GM12878 (cell line): ENCODE measurements at regions not wholly inside any gene's neighbourhood (a gene's known extent, or its start where the extent isn't known, plus 50 kb on each side); places are given as distances from the start of the nearest gene placed in this dataset.

ENCODE experiments used
- ATAC-seq: fragments of 200-7000 bp; cut with Tn5 transposase; 3 replicates; pipeline ENCODE4 v1.9.1; 2020; ENCODE audit warnings: mild to moderate bottlenecking, moderate library complexity
- BruUV-seq: library from RNA; stranded (reverse); fragments of 400-500 nt; replicated peaks from 2 replicates; lab custom pipeline; 2021; lab: Mats Ljungman, UMichigan
- CTCF ChIA-PET: fragments of 300-600 bp; sonication (Branson Sonifier 250); formaldehyde crosslinking; extraction: SDS; loops from one replicate; lab custom pipeline; 2021; ENCODE audit warnings: inconsistent platforms; lab: Yijun Ruan, JAX
- POLR2A ChIA-PET: fragments of 350-600 bp; formaldehyde crosslinking; extraction: SDS; loops from one replicate; lab custom pipeline; 2021; ENCODE audit warnings: inconsistent platforms; lab: Charles Lee
- RAD21 ChIA-PET: fragments of 300-600 bp; sonication (Branson Sonifier 250); formaldehyde crosslinking; loops from one replicate; lab custom pipeline; 2023; ENCODE audit warnings: antibody characterized with exemption; ENCODE audit not compliant: unreplicated experiment; lab: Charles Lee
- SMC1A ChIA-PET: fragments of 300-600 bp; sonication (Branson Sonifier 250); formaldehyde crosslinking; loops from one replicate; lab custom pipeline; 2023; ENCODE audit not compliant: unreplicated experiment, uncharacterized antibody; lab: Charles Lee
- DNase-seq: peaks from one replicate; pipeline ENCODE4 v3.0.0-alpha.2; 2011; ENCODE audit warnings: low read depth, low spot score
- FAIRE-seq: peaks from 3 replicates; lab custom pipeline; 2011; peaks lifted over from hg19 to GRCh38; lab: Jason Lieb, UNC
- H2AFZ ChIP-seq: 2 replicates; pipeline ENCODE4 v1.6.0; 2011; ENCODE audit warnings: low read depth, low read length, control low read depth; ENCODE audit not compliant: control insufficient read depth
- H3K27ac ChIP-seq: 2 replicates; pipeline ENCODE4 v1.5.1; 2011; ENCODE audit warnings: control low read depth; ENCODE audit not compliant: control insufficient read depth, insufficient read depth
- H3K27me3 ChIP-seq, 2 experiments: replicated peaks in 1 of 2; 2 replicates each; pipeline versions ENCODE4 v1.6.0 to v1.6.1; 2011; ENCODE audit warnings: low read length in 1 of 2; ENCODE audit not compliant: control insufficient read depth in 2 of 2, insufficient read depth in 2 of 2
- H3K36me3 ChIP-seq, 2 experiments: 2 replicates each; pipeline ENCODE4 v1.5.1; 2011; ENCODE audit warnings: low read length in 1 of 2; ENCODE audit not compliant: control insufficient read depth in 2 of 2, insufficient read depth in 2 of 2
- H3K4me1 ChIP-seq: 2 replicates; pipeline ENCODE4 v1.6.1; 2011; ENCODE audit warnings: mild to moderate bottlenecking, low read length, moderate library complexity, mixed read lengths; ENCODE audit not compliant: control insufficient read depth, insufficient read depth
- H3K4me2 ChIP-seq: 2 replicates; pipeline ENCODE4 v1.6.0; 2011; ENCODE audit warnings: control low read depth; ENCODE audit not compliant: control insufficient read depth, insufficient read depth
- H3K4me3 ChIP-seq: fragments of 200-600 bp; sonication (generic); 2 replicates; pipeline ENCODE4 v1.5.1; 2016
- H3K79me2 ChIP-seq: 2 replicates; pipeline ENCODE4 v1.6.0; 2011; ENCODE audit warnings: low read length; ENCODE audit not compliant: control insufficient read depth, insufficient read depth
- H3K9ac ChIP-seq: 2 replicates; pipeline ENCODE4 v1.8.0; 2011; ENCODE audit warnings: low read length, control low read depth, mixed read lengths; ENCODE audit not compliant: control insufficient read depth, insufficient read depth
- H3K9me3 ChIP-seq: replicated peaks from 3 replicates; pipeline ENCODE4 v1.5.1; 2011; ENCODE audit warnings: mild to moderate bottlenecking, low read length; ENCODE audit not compliant: control insufficient read depth, insufficient read depth
- H4K20me1 ChIP-seq: 2 replicates; pipeline ENCODE4 v1.6.0; 2011; ENCODE audit not compliant: control insufficient read depth, insufficient read depth
- HCFC1 ChIP-seq: fragments of 150-350 bp; IDR thresholded peaks from 2 replicates; pipeline ENCODE4 v1.6.1; 2014; ENCODE audit warnings: low read length
- WGBS: methylation state at CpG from one replicate; pipeline ENCODE4 v1.1.6; 2016; ENCODE audit warnings: low lambda C conversion rate; ENCODE audit not compliant: insufficient replicate concordance, insufficient coverage; ENCODE audit errors: missing lambda C conversion rate; 5-methylcytosine and 5-hydroxymethylcytosine counted together
- in situ Hi-C: fragments of 300-500 bp; cut with MboI; formaldehyde crosslinking; loops from 9 replicates; pipeline ENCODE4 v1.14.3; 2018; ENCODE audit warnings: mixed read lengths
- intact Hi-C: fragments of 100-400 bp; cut with micrococcal nuclease; formaldehyde crosslinking; loops from one replicate; pipeline ENCODE4 v1.14.2; 2022; ENCODE audit not compliant: unreplicated experiment
- TF ChIP-seq, protein P1 (sequence below): fragments of 450-650 bp; formaldehyde crosslinking; IDR thresholded peaks from 2 replicates; pipeline ENCODE4 v1.5.0; 2022; ENCODE audit warnings: mild to moderate bottlenecking, missing genetic modification characterization
- TF ChIP-seq, protein P2 (sequence below): fragments of 450-650 bp; IDR thresholded peaks from 2 replicates; pipeline ENCODE4 v1.6.1; 2017; ENCODE audit warnings: mild to moderate bottlenecking

DNA sequence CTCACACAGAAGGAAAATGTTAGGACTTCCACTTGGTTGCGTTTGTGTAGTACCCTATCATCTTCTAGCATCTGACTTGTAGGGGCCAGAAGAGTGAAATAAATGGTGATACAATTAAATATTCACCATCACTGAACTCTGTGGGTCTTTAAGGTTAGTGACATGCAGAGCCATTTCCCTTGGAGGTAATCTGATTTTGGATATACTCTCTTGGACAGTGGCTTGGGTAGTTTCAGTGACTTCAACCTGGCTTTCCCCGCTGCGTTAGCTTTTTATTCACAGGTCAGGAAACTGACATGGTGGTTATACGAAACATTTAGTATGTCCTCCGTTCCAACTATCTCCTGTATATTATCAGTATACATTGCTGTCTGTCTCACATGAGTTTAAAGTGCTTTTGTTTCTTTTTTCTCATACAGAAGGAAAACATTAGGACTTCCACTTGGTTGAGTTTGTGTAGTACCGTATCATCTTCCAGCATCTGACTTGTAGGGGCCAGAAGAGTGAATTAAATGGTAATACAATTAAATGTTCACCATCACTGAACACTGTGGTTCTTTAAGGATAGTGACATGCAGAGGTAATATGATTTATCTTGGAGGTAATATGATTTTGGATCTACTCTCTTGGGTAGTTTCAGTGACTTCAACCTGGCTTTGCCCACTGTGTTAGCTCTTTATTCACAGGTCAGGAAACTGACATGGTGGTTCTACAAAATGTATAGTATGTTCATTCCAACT lies 883.6 kb downstream of the TAF11L14 start (continued):
- TF ChIP-seq, protein P1, sequence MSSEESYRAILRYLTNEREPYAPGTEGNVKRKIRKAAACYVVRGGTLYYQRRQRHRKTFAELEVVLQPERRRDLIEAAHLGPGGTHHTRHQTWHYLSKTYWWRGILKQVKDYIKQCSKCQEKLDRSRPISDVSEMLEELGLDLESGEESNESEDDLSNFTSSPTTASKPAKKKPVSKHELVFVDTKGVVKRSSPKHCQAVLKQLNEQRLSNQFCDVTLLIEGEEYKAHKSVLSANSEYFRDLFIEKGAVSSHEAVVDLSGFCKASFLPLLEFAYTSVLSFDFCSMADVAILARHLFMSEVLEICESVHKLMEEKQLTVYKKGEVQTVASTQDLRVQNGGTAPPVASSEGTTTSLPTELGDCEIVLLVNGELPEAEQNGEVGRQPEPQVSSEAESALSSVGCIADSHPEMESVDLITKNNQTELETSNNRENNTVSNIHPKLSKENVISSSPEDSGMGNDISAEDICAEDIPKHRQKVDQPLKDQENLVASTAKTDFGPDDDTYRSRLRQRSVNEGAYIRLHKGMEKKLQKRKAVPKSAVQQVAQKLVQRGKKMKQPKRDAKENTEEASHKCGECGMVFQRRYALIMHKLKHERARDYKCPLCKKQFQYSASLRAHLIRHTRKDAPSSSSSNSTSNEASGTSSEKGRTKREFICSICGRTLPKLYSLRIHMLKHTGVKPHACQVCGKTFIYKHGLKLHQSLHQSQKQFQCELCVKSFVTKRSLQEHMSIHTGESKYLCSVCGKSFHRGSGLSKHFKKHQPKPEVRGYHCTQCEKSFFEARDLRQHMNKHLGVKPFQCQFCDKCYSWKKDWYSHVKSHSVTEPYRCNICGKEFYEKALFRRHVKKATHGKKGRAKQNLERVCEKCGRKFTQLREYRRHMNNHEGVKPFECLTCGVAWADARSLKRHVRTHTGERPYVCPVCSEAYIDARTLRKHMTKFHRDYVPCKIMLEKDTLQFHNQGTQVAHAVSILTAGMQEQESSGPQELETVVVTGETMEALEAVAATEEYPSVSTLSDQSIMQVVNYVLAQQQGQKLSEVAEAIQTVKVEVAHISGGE = no peak

DNA sequence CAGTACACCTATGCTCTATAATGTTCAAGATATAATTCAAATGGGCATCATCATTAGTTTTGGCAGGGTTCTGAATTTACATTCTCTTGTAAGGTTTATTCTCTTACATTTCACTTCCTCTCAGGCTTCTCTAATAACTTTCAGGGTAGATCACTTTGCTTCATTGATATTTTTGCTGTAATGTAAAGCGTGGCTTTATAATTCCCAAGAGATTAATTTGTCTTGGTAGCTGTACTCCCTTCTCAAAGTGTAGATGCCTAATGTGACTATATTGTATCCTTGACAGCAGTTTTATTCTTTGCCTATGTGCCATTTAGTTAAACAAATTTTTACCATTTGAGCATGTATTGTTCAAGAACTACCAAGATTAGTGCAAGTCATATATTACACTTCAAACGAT lies 889.1 kb downstream of the TAF11L14 start:
- ATAC-seq (no peak), DNase-seq (no peak), FAIRE-seq (no peak)
- Histone ChIP-seq H3K4me1 (no peaks in the 10 kb centered on the region), H3K9ac (no peak overlapping the region), H3K36me3 (no peaks in the 10 kb centered on the region), H3K9me3 (no peaks in the 10 kb centered on the region), H3K4me3 (no peak overlapping the region), H3K79me2 (no peaks in the 10 kb centered on the region), H3K27ac (no peak overlapping the region), H4K20me1 (no peaks in the 10 kb centered on the region), H2AFZ (no peak overlapping the region), H3K4me2 (no peak overlapping the region), H3K27me3 (no peaks in the 10 kb centered on the region)
- TF ChIP-seq, protein P2, sequence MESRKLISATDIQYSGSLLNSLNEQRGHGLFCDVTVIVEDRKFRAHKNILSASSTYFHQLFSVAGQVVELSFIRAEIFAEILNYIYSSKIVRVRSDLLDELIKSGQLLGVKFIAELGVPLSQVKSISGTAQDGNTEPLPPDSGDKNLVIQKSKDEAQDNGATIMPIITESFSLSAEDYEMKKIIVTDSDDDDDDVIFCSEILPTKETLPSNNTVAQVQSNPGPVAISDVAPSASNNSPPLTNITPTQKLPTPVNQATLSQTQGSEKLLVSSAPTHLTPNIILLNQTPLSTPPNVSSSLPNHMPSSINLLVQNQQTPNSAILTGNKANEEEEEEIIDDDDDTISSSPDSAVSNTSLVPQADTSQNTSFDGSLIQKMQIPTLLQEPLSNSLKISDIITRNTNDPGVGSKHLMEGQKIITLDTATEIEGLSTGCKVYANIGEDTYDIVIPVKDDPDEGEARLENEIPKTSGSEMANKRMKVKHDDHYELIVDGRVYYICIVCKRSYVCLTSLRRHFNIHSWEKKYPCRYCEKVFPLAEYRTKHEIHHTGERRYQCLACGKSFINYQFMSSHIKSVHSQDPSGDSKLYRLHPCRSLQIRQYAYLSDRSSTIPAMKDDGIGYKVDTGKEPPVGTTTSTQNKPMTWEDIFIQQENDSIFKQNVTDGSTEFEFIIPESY = no peak
- no peak for TF ChIP-seq HCFC1
- WGBS = 0% methylated on average over 2 of the region's 2 CpGs
- RAD21 ChIA-PET = no interaction called here
- CTCF ChIA-PET = no interaction called here
- SMC1A ChIA-PET = no interaction called here
- BruUV-seq = no TSS peak
- POLR2A ChIA-PET = no interaction called here
- in situ Hi-C loops = no loop called here
- intact Hi-C loops = no loop called here
